ENCODE measurements at regions not wholly inside any gene's neighbourhood (a gene's known extent, or its start where the extent isn't known, plus 50 kb on each side); places are given as distances from the start of the nearest gene placed in this dataset.

DNA sequence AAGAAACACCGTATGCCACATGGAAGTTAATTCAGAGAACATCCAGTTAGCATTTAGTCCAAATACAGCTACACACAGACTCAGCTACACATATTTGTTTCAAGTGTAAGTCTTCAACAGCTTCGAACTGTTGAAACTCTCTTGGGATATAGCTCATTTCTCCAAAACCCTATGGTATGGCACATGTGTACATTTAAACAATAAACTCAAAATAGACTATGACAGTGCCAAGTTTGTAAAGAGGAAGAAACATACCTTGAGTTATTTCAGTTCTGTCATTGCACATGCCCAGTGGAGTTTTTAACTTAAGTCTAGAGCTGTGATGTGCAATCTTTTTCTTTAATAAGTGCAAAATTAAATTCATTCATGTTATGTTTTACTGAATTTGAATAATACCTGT, 155.1 kb upstream of the RAI14 start:
- no peak overlapping the region for H3K9ac ChIP-seq (ENCODE audit: low read length)
- no peak overlapping the region for H3K4me2 ChIP-seq (ENCODE audit: low read length)
- no peak overlapping the region for H3K27ac ChIP-seq (ENCODE audit: low read length)
- H3K4me3 ChIP-seq (ENCODE audit: low read length): no peak overlapping the region
- H3K27me3 ChIP-seq (ENCODE audit: insufficient read depth, low read depth, low read length): no peaks in the 10 kb centered on the region
- H3F3A ChIP-seq (ENCODE audit: insufficient read depth, low read length, poor library complexity, severe bottlenecking): no peaks in the 10 kb centered on the region
- no peaks in the 10 kb centered on the region for H3K79me2 ChIP-seq (replicated peaks; ENCODE audit: insufficient read depth, low read length)
- TF ChIP-seq TAF1 (IDR thresholded peaks at IDR 0.05; ENCODE audit: low read depth): no peak
- no peak for TF ChIP-seq POLR2AphosphoS5 (IDR thresholded peaks at IDR 0.05)
- TF ChIP-seq REST (IDR thresholded peaks at IDR 0.05; ENCODE audit: borderline replicate concordance): no peak
- no peak for TF ChIP-seq SMC3 (conservative IDR thresholded peaks at IDR 0.05; ENCODE audit: poor library complexity)
- no peak for TF ChIP-seq MXI1 (conservative IDR thresholded peaks at IDR 0.05; ENCODE audit: poor library complexity, severe bottlenecking)
- no peak for TF ChIP-seq EP300 (conservative IDR thresholded peaks at IDR 0.05; ENCODE audit: poor library complexity, severe bottlenecking)
- TF ChIP-seq, protein P1, sequence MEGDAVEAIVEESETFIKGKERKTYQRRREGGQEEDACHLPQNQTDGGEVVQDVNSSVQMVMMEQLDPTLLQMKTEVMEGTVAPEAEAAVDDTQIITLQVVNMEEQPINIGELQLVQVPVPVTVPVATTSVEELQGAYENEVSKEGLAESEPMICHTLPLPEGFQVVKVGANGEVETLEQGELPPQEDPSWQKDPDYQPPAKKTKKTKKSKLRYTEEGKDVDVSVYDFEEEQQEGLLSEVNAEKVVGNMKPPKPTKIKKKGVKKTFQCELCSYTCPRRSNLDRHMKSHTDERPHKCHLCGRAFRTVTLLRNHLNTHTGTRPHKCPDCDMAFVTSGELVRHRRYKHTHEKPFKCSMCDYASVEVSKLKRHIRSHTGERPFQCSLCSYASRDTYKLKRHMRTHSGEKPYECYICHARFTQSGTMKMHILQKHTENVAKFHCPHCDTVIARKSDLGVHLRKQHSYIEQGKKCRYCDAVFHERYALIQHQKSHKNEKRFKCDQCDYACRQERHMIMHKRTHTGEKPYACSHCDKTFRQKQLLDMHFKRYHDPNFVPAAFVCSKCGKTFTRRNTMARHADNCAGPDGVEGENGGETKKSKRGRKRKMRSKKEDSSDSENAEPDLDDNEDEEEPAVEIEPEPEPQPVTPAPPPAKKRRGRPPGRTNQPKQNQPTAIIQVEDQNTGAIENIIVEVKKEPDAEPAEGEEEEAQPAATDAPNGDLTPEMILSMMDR (IDR thresholded peaks at IDR 0.05; ENCODE audit: poor library complexity, severe bottlenecking): no peak
- TF ChIP-seq RAD21 (conservative IDR thresholded peaks at IDR 0.05): no peak
- no peak for TF ChIP-seq EZH2 (IDR thresholded peaks at IDR 0.05; ENCODE audit: borderline replicate concordance, insufficient read depth, low read length, poor library complexity, severe bottlenecking)
- no peak overlapping the region for H2AFZ ChIP-seq (ENCODE audit: low read depth, low read length)
- no peaks in the 10 kb centered on the region for H3K9me2 ChIP-seq (ENCODE audit: insufficient read depth, low read length)
- H3K36me3 ChIP-seq (ENCODE audit: insufficient read depth, low read length): no peaks in the 10 kb centered on the region
- no peaks in the 10 kb centered on the region for H4K20me1 ChIP-seq (ENCODE audit: insufficient read depth)
- H3K9me3 ChIP-seq (ENCODE audit: low read length): no peaks in the 10 kb centered on the region

DNA sequence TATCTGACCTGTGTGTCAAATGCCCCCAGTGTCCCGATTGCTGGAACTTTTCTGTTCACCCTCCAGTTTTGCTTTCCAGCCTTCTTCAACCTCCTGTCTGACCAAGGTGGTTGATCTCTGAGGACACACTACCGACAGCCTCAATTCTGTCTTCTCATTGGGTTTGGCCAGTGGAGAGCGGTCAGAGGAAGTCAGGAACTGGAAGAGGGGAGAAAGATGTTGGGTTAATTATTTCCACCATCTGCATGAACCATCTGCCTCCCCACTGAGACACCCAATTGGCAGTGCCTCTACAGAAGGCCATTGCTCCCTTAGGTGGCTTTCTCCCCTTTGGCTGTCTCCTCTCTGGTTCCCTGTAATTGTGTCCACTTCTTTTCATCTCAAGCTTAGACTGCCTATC, 154.3 kb upstream of the RAI14 start:
- Histone ChIP-seq H3K9ac (ENCODE audit: low read length) (no peak overlapping the region), H2AFZ (ENCODE audit: low read depth, low read length) (no peak overlapping the region), H3K27me3 (ENCODE audit: insufficient read depth, low read depth, low read length) (no peaks in the 10 kb centered on the region), H3K9me3 (ENCODE audit: low read length) (no peaks in the 10 kb centered on the region), H3K4me3 (ENCODE audit: low read length) (no peak overlapping the region), H3K36me3 (ENCODE audit: insufficient read depth, low read length) (no peaks in the 10 kb centered on the region), H3K27ac (ENCODE audit: low read length) (no peak overlapping the region), H3F3A (ENCODE audit: insufficient read depth, low read length, poor library complexity, severe bottlenecking) (no peaks in the 10 kb centered on the region), H3K79me2 (replicated peaks; ENCODE audit: insufficient read depth, low read length) (no peaks in the 10 kb centered on the region), H3K4me2 (ENCODE audit: low read length) (no peak overlapping the region), H3K9me2 (ENCODE audit: insufficient read depth, low read length) (no peaks in the 10 kb centered on the region), H4K20me1 (ENCODE audit: insufficient read depth) (no peaks in the 10 kb centered on the region)
- TF ChIP-seq POLR2AphosphoS5 (IDR thresholded peaks at IDR 0.05) (no peak), REST (IDR thresholded peaks at IDR 0.05; ENCODE audit: borderline replicate concordance) (no peak), SMC3 (conservative IDR thresholded peaks at IDR 0.05; ENCODE audit: poor library complexity) (no peak), EP300 (conservative IDR thresholded peaks at IDR 0.05; ENCODE audit: poor library complexity, severe bottlenecking) (no peak), TAF1 (IDR thresholded peaks at IDR 0.05; ENCODE audit: low read depth) (no peak), EZH2 (IDR thresholded peaks at IDR 0.05; ENCODE audit: borderline replicate concordance, insufficient read depth, low read length, poor library complexity, severe bottlenecking) (no peak), RAD21 (conservative IDR thresholded peaks at IDR 0.05) (no peak), MXI1 (conservative IDR thresholded peaks at IDR 0.05; ENCODE audit: poor library complexity, severe bottlenecking) (no peak)
- TF ChIP-seq, protein P1 (IDR thresholded peaks at IDR 0.05; ENCODE audit: poor library complexity, severe bottlenecking): no peak

All from neural cell (in vitro differentiated cells).